Heart left ventricle (tissue), 16 donors: ENCODE measurements at regions not wholly inside any gene's neighbourhood (a gene's known extent, or its start where the extent isn't known, plus 50 kb on each side); places are given as distances from the start of the nearest gene placed in this dataset.

Source experiments
- ATAC-seq, 4 donors: fragments of 200-7000 bp; cut with Tn5 transposase; one replicate each; pipeline ENCODE4 v1.9.1; 2020 to 2022; ENCODE audit warnings: moderate library complexity in 4 of 4, mild to moderate bottlenecking in 3 of 4, moderate number of reproducible peaks in 1 of 4
- DNase-seq, 5 donors: peaks; one replicate each; pipeline ENCODE4 v3.0.0-alpha.2; 2020
- H3K27ac ChIP-seq, 12 donors: fragments of 200-600 bp; sonication (generic) in 4 of 12; one replicate each; pipeline versions ENCODE4 v1.5.0 to v1.8.0; 2016 to 2022; ENCODE audit warnings: mild to moderate bottlenecking in 2 of 12
- H3K27me3 ChIP-seq, 9 donors: fragments of 200-600 bp; sonication (generic) in 2 of 9; one replicate each; pipeline versions ENCODE4 v1.5.1 to v1.8.0; 2016 to 2022; ENCODE audit warnings: mild to moderate bottlenecking in 3 of 9
- H3K36me3 ChIP-seq, 9 donors: fragments of 200-600 bp; sonication (generic) in 2 of 9; one replicate each; pipeline versions ENCODE4 v1.5.0 to v1.8.0; 2018 to 2022; ENCODE audit warnings: mild to moderate bottlenecking in 2 of 9
- H3K4me1 ChIP-seq, 12 donors: fragments of 200-600 bp; sonication (generic) in 4 of 12; one replicate each; pipeline versions ENCODE4 v1.5.0 to v1.8.0; 2016 to 2022; ENCODE audit warnings: mild to moderate bottlenecking in 3 of 12
- H3K4me3 ChIP-seq, 12 donors: fragments of 200-600 bp; sonication (generic) in 4 of 12; one replicate each; pipeline versions ENCODE4 v1.5.0 to v1.8.0; 2017 to 2022; ENCODE audit warnings: mild to moderate bottlenecking in 9 of 12, moderate library complexity in 4 of 12
- H3K9me3 ChIP-seq, 12 donors: fragments of 200-600 bp; sonication (generic) in 4 of 12; one replicate each; pipeline versions ENCODE4 v1.5.0 to v1.8.0; 2016 to 2022; ENCODE audit warnings: mild to moderate bottlenecking in 1 of 12
- POLR2A ChIP-seq, 2 donors: fragments of 450-650 bp; IDR thresholded peaks; one replicate each; pipeline ENCODE4 v1.6.1; 2017; ENCODE audit warnings: antibody characterized with exemption in 2 of 2, mild to moderate bottlenecking in 2 of 2, moderate library complexity in 2 of 2
- WGBS, 4 donors: extraction: QIAGEN DNeasy Blood & Tissue Kit in 2 of 4; methylation state at CpG; one replicate each; pipeline versions ENCODE4 v1.1.5 to v1.1.7; 2013 to 2018; 5-methylcytosine and 5-hydroxymethylcytosine counted together
- intact Hi-C, 10 donors: fragments of 100-400 bp; cut with DNase I; formaldehyde crosslinking; loops; one replicate each; pipeline versions ENCODE4 v1.11.1 to v1.14.2; 2022
- TF ChIP-seq, protein P1 (sequence below), 12 donors: fragments of 200-600 bp; sonication (generic) in 4 of 12; IDR thresholded peaks; one replicate each; pipeline versions ENCODE4 v1.5.0 to v1.8.0; 2018 to 2022; ENCODE audit warnings: antibody characterized with exemption in 12 of 12, mild to moderate bottlenecking in 5 of 12
- donor health status: ischemic (EF 13 %, LVEDD 7.1; RV severe dilation, severe dysfunction).
- donor health status: healthy with polysubstance abuse.
- donor health status: DM: no; HTN: yes; CAD: no.
- donor health status: DM: no; HTN: no; CAD: no.
- donor health status: ischemic (EF 25% LVEDD 6.9; RV normal size, moderate dysfunction).
- donor health status: ischemic (EF 25% LVEDD 5.7; RV mildly dilated, moderate dysfunction).
- donor health status: healthy.
- donor health status: DM: yes; HTN: yes; CAD: no.
- donor health status: ischemic (EF 35%, LVEDD 5.7; RV mildly dilated, moderate dysfunction).
- donor health status: nonischemic (EF 11% LVEDD 7.7; RV severe dilation, severe dysfunction).
- donor health status: DM: yes; HTN: yes; CAD: no.
- donor health status: PGD.
- donor health status: ischemic (EF 29% LVEDD 5.4; RV normal size, mild dysfunction).
- donor health status: nonischemic (EF 23%, LVEDD 6.1; RV moderate dilation, normal function).

DNA sequence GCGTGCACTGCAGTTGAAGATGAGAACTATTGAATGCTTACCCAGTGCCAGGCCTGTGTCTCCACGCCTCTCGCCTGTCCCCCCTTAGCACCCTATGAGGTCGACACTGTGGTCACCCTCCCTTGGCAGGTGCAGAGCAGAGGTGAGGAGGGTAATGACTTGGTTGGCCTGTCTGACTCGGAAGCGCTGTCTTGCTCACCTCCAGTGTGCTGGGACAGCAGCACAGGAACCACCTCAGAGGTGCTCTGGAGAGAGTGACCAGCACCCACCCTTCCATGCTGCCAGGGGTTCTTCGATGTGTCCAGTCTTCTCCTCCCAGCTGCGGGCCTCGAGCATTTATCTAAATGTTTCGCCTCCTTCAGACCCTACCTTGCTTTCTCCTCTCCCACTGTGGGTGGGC, 178.3 kb upstream of the IRX2 start:
- no peak overlapping the region for H3K4me3 ChIP-seq
- no peaks in the 10 kb centered on the region for H3K9me3 ChIP-seq
- ATAC-seq, result no peak
- H3K27me3 ChIP-seq, result no peaks in the 10 kb centered on the region
- no peaks in the 10 kb centered on the region for H3K4me1 ChIP-seq
- no peak for TF ChIP-seq POLR2A (IDR thresholded peaks at IDR 0.05)
- TF ChIP-seq, protein P1, sequence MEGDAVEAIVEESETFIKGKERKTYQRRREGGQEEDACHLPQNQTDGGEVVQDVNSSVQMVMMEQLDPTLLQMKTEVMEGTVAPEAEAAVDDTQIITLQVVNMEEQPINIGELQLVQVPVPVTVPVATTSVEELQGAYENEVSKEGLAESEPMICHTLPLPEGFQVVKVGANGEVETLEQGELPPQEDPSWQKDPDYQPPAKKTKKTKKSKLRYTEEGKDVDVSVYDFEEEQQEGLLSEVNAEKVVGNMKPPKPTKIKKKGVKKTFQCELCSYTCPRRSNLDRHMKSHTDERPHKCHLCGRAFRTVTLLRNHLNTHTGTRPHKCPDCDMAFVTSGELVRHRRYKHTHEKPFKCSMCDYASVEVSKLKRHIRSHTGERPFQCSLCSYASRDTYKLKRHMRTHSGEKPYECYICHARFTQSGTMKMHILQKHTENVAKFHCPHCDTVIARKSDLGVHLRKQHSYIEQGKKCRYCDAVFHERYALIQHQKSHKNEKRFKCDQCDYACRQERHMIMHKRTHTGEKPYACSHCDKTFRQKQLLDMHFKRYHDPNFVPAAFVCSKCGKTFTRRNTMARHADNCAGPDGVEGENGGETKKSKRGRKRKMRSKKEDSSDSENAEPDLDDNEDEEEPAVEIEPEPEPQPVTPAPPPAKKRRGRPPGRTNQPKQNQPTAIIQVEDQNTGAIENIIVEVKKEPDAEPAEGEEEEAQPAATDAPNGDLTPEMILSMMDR (IDR thresholded peaks at IDR 0.05), result no peak
- H3K36me3 ChIP-seq, result no peaks in the 10 kb centered on the region
- no peak overlapping the region for H3K27ac ChIP-seq
- intact Hi-C loops, result no loop called here
- no peak for DNase-seq
- 80 to 85% (median 82%) methylated on average over 10 of the region's 10 CpGs for WGBS, 4 donors

GRCh38 chr5:2921651-2922050, 170.2 kb upstream of the IRX2 start:
- no peak for ATAC-seq
- Histone ChIP-seq H3K27me3 (no peaks in the 10 kb centered on the region), H3K4me1 (no peaks in the 10 kb centered on the region)

DNA sequence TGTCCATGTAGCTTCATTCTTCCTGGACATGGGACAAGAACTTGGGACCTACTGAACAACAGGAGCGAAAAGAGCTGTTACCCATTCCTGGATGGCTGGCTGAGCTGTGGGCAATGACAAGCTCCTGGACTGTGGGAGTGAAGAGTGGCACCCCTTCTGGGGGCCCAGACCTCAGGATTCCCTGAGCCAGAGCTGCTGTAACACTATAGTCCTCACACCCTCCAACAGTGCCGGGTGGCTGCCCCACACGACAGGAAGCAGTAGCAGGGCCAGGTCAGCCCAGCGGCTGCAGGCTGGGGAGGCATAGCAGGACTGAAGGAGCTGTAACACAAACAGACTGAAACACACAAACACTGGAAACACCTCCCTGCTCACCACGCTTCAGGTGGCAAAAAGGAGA, 169.7 kb upstream of the IRX2 start:
- DNase-seq (no peak), ATAC-seq (no peak)
- 86 to 90% (median 90%) methylated on average over 5 of the region's 5 CpGs for WGBS, 4 donors
- Histone ChIP-seq H3K27ac (no peak overlapping the region), H3K9me3 (peaks cover 0 to 20% (median 9%) of the 10 kb centered on the region in 12 donors), H3K36me3 (no peaks in the 10 kb centered on the region), H3K27me3 (no peaks in the 10 kb centered on the region), H3K4me3 (no peak overlapping the region), H3K4me1 (no peaks in the 10 kb centered on the region)
- intact Hi-C loops, result no loop called here
- TF ChIP-seq, protein P1 (IDR thresholded peaks at IDR 0.05), result no peak
- TF ChIP-seq POLR2A (IDR thresholded peaks at IDR 0.05), result no peak

More at GRCh38 chr5:2921651-2922050, 170.2 kb upstream of the IRX2 start:
- intact Hi-C loops, result no loop called here
- Histone ChIP-seq H3K9me3 (peaks cover 0 to 20% (median 9%) of the 10 kb centered on the region in 12 donors), H3K36me3 (no peaks in the 10 kb centered on the region), H3K27ac (no peak overlapping the region), H3K4me3 (no peak overlapping the region)
- WGBS, 4 donors, result 87 to 97% (median 92%) methylated on average over 7 to 9 of the region's 9 CpGs
- no peak for DNase-seq
- no peak for TF ChIP-seq POLR2A (IDR thresholded peaks at IDR 0.05)

DNA sequence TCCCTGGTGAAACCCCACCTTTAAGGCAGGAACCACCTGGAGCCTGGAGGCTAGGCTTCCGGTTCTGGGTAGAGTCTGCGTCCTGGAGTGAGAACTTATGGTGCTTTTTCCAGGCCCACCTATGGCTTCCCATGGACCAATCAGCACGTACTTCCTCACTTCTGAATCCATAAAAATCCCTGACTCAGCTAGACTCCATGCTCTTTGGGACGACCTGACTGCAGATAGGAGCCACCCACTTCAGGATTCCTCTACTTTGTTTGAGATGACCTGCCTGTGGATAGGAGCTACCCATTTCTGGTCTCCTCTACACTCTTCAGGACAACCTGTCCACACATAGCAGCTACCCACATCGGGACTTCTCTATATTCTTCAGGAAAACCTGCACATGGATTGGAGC, 168.8 kb upstream of the IRX2 start:
- H3K9me3 ChIP-seq, result peaks cover 0 to 20% (median 9%) of the 10 kb centered on the region in 12 donors
- WGBS, 4 donors, result 74 to 81% (median 76%) methylated on average over 5 of the region's 5 CpGs
- H3K4me3 ChIP-seq, result no peak overlapping the region
- TF ChIP-seq, protein P1 (IDR thresholded peaks at IDR 0.05), result no peak
- TF ChIP-seq POLR2A (IDR thresholded peaks at IDR 0.05), result no peak
- ATAC-seq (no peak), DNase-seq (no peak)
- no peaks in the 10 kb centered on the region for H3K4me1 ChIP-seq
- H3K36me3 ChIP-seq, result no peaks in the 10 kb centered on the region
- intact Hi-C loops, result no loop called here
- no peak overlapping the region for H3K27ac ChIP-seq
- no peaks in the 10 kb centered on the region for H3K27me3 ChIP-seq

GRCh38 chr5:2919310-2920018, 168.0 kb upstream of the IRX2 start:
- Histone ChIP-seq H3K27ac (no peak overlapping the region), H3K9me3 (peaks cover 0 to 20% (median 9%) of the 10 kb centered on the region in 12 donors), H3K36me3 (no peaks in the 10 kb centered on the region), H3K4me3 (no peak overlapping the region), H3K4me1 (no peaks in the 10 kb centered on the region), H3K27me3 (no peaks in the 10 kb centered on the region)
- WGBS, 4 donors, result 80 to 89% (median 88%) methylated on average over 6 to 11 of the region's 11 CpGs
- TF ChIP-seq POLR2A (IDR thresholded peaks at IDR 0.05), result no peak
- TF ChIP-seq, protein P1 (IDR thresholded peaks at IDR 0.05), result no peak
- DNase-seq (no peak), ATAC-seq (no peak)
- intact Hi-C loops, result no loop called here
